ENCODE measurements at regions not wholly inside any gene's neighbourhood (a gene's known extent, or its start where the extent isn't known, plus 50 kb on each side); places are given as distances from the start of the nearest gene placed in this dataset.

GRCh38 chr6:14659841-14660240 lies 542.3 kb downstream of the CD83 start:
- no peak for DNase-seq
- H3K27ac ChIP-seq (ENCODE audit: low read depth in 2 of 2, low read length in 1 of 2): no peak overlapping the region
- H3K27me3 ChIP-seq (ENCODE audit: insufficient read depth): no peaks in the 10 kb centered on the region
- no peak overlapping the region for H3K4me2 ChIP-seq
- H3F3A ChIP-seq (replicated peaks; ENCODE audit: insufficient read depth): no peaks in the 10 kb centered on the region
- TF ChIP-seq MAX (IDR thresholded peaks at IDR 0.05; ENCODE audit: low read depth) (no peak), RXRA (IDR thresholded peaks at IDR 0.05; ENCODE audit: borderline replicate concordance, low read depth) (no peak), TCF12 (IDR thresholded peaks at IDR 0.05) (no peak), SMC3 (IDR thresholded peaks at IDR 0.05; ENCODE audit: low read depth, low read length) (no peak), ELF1 (IDR thresholded peaks at IDR 0.05) (no peak), IRF3 (IDR thresholded peaks at IDR 0.05; ENCODE audit: low read depth, low read length) (no peak), GABPA (IDR thresholded peaks at IDR 0.05; ENCODE audit: low read depth) (no peak), FOXJ3 (CRISPR knock-in tag; IDR thresholded peaks at IDR 0.05) (no peak), FOXM1 (IDR thresholded peaks at IDR 0.05; ENCODE audit: low read depth) (no peak)
- H3K9me2 ChIP-seq: no peaks in the 10 kb centered on the region
- H3K79me2 ChIP-seq (ENCODE audit: insufficient read depth): no peaks in the 10 kb centered on the region
- no peaks in the 10 kb centered on the region for H3K9me3 ChIP-seq
- H3K4me3 ChIP-seq (ENCODE audit: low read depth in 2 of 2, low read length in 1 of 2): no peak overlapping the region
- ChIA-PET CTCF (no interaction called here), POLR2A (no interaction called here)
- H4K20me1 ChIP-seq (ENCODE audit: insufficient read depth): no peaks in the 10 kb centered on the region
- no peak overlapping the region for H2AFZ ChIP-seq (ENCODE audit: low read depth)
- no peaks in the 10 kb centered on the region for H3K36me3 ChIP-seq (replicated peaks in 1 of 2; ENCODE audit: control insufficient read depth in 1 of 2, insufficient read depth in 2 of 2, low read length in 1 of 2)
- H3K9ac ChIP-seq: no peak overlapping the region
- H3K4me1 ChIP-seq (ENCODE audit: control insufficient read depth in 1 of 2, insufficient read depth in 2 of 2, low read depth in 1 of 2, low read length in 1 of 2): peaks cover 0 to 6% of the 10 kb centered on the region in 2 experiments; a peak in 1 of 4 replicates

GRCh38 chr6:14660806-14661579 lies 543.4 kb downstream of the CD83 start:
- no peak overlapping the region for H3K4me2 ChIP-seq
- H3K36me3 ChIP-seq (replicated peaks in 1 of 2; ENCODE audit: control insufficient read depth in 1 of 2, insufficient read depth in 2 of 2, low read length in 1 of 2): no peaks in the 10 kb centered on the region
- no peak overlapping the region for H3K27ac ChIP-seq (ENCODE audit: low read depth in 2 of 2, low read length in 1 of 2)
- H3K27me3 ChIP-seq (ENCODE audit: insufficient read depth): no peaks in the 10 kb centered on the region
- no peak overlapping the region for H3K9ac ChIP-seq
- H2AFZ ChIP-seq (ENCODE audit: low read depth): no peak overlapping the region
- no peaks in the 10 kb centered on the region for H3K79me2 ChIP-seq (ENCODE audit: insufficient read depth)
- H3K4me1 ChIP-seq (ENCODE audit: control insufficient read depth in 1 of 2, insufficient read depth in 2 of 2, low read depth in 1 of 2, low read length in 1 of 2): peaks cover 0 to 7% of the 10 kb centered on the region in 2 experiments; a peak in 1 of 4 replicates
- 33% methylated on average over 8 of the region's 8 CpGs for WGBS (ENCODE audit: low lambda C conversion rate)
- H3F3A ChIP-seq (replicated peaks; ENCODE audit: insufficient read depth): no peaks in the 10 kb centered on the region
- H3K9me3 ChIP-seq: no peaks in the 10 kb centered on the region
- TF ChIP-seq FOXM1 (IDR thresholded peaks at IDR 0.05; ENCODE audit: low read depth) (no peak), CTCF (IDR thresholded peaks at IDR 0.05) (no peak), POLR2AphosphoS5 (IDR thresholded peaks at IDR 0.05; ENCODE audit: low read depth, low read length) (no peak), MAX (IDR thresholded peaks at IDR 0.05; ENCODE audit: low read depth) (no peak), PBX3 (IDR thresholded peaks at IDR 0.05) (no peak), TCF12 (IDR thresholded peaks at IDR 0.05) (no peak), NFIC (IDR thresholded peaks at IDR 0.05; ENCODE audit: borderline replicate concordance) (no peak), USF1 (IDR thresholded peaks at IDR 0.05; ENCODE audit: borderline replicate concordance, low read depth) (no peak)
- no peaks in the 10 kb centered on the region for H4K20me1 ChIP-seq (ENCODE audit: insufficient read depth)
- POLR2A ChIA-PET: no interaction called here
- CTCF ChIA-PET: interaction anchor here (0.9 kb wide), 1 partner anchor 197 kb away, joined by 3 read pairs; no protein-coding TSS in a partner anchor
- H3K9me2 ChIP-seq: no peaks in the 10 kb centered on the region
- H3K4me3 ChIP-seq (ENCODE audit: low read depth in 2 of 2, low read length in 1 of 2): no peak overlapping the region
- no peak for DNase-seq

Measured in SK-N-SH (cell line).